ENCODE measurements at regions not wholly inside any gene's neighbourhood (a gene's known extent, or its start where the extent isn't known, plus 50 kb on each side); places are given as distances from the start of the nearest gene placed in this dataset.
A peak's percentile ranks its signal among the peaks of the same experiment; 100 is the strongest.

- Histone ChIP-seq H3K4me3 (IDR thresholded peaks at IDR 0.05; ENCODE audit: insufficient read depth, low read depth, low read length) (no peak overlapping the region), H3K79me2 (ENCODE audit: insufficient read depth, low read depth) (no peaks in the 10 kb centered on the region), H3K36me3 (ENCODE audit: insufficient read depth) (no peaks in the 10 kb centered on the region), H3K4me2 (peak overlapping the region; percentile 71), H3K27ac (no peak overlapping the region), H4K20me1 (ENCODE audit: insufficient read depth) (no peaks in the 10 kb centered on the region), H3K27me3 (ENCODE audit: insufficient read depth, low read depth) (no peaks in the 10 kb centered on the region), H3K4me1 (ENCODE audit: low read depth, poor library complexity, severe bottlenecking) (peaks cover 41% of the 10 kb centered on the region), H3K9ac (no peak overlapping the region), H2AFZ (ENCODE audit: low read depth) (no peak overlapping the region)
- TF ChIP-seq, protein P1, sequence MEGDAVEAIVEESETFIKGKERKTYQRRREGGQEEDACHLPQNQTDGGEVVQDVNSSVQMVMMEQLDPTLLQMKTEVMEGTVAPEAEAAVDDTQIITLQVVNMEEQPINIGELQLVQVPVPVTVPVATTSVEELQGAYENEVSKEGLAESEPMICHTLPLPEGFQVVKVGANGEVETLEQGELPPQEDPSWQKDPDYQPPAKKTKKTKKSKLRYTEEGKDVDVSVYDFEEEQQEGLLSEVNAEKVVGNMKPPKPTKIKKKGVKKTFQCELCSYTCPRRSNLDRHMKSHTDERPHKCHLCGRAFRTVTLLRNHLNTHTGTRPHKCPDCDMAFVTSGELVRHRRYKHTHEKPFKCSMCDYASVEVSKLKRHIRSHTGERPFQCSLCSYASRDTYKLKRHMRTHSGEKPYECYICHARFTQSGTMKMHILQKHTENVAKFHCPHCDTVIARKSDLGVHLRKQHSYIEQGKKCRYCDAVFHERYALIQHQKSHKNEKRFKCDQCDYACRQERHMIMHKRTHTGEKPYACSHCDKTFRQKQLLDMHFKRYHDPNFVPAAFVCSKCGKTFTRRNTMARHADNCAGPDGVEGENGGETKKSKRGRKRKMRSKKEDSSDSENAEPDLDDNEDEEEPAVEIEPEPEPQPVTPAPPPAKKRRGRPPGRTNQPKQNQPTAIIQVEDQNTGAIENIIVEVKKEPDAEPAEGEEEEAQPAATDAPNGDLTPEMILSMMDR (conservative IDR thresholded peaks at IDR 0.05; ENCODE audit: low read depth, low read length) = no peak
These were observed 262.0 kb upstream of the ZWINT start for GRCh38 chr10:56623064-56623463.

DNA sequence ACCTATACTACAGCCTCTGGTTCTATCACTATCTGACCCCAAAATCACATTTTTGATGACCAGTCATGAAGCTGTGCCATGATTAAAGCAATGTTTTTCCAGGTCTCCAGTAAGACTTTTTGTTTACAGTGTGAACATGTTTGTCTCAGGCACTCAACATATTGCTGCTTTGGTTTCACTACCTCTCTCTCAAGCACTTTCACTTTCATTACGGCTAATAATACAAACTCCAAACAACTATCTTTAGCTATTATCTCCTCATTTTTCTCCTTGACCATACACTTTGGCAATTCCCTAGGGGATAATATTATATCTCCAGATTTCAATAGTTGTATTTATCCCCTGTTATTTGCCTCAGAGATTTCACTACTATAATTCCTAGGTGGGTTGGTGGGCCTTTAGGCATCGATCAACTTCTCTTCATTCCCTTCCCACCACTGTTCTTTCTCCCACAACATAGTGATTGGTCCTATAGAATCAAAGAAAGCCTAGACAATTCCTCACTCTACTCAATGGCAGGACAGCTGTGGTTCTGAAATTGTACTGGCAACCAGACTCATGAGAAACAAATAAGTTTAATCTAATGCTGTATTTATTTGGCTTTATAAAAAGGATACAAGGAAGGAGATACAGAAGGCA is 261.4 kb upstream of the ZWINT start:
- Histone ChIP-seq H2AFZ (ENCODE audit: low read depth) (no peak overlapping the region), H3K27me3 (ENCODE audit: insufficient read depth, low read depth) (no peaks in the 10 kb centered on the region), H3K4me2 (peak overlapping the region; percentile 71), H3K79me2 (ENCODE audit: insufficient read depth, low read depth) (no peaks in the 10 kb centered on the region), H3K36me3 (ENCODE audit: insufficient read depth) (no peaks in the 10 kb centered on the region), H3K9ac (no peak overlapping the region), H3K4me1 (ENCODE audit: low read depth, poor library complexity, severe bottlenecking) (peaks cover 41% of the 10 kb centered on the region), H4K20me1 (ENCODE audit: insufficient read depth) (no peaks in the 10 kb centered on the region), H3K4me3 (IDR thresholded peaks at IDR 0.05; ENCODE audit: insufficient read depth, low read depth, low read length) (no peak overlapping the region), H3K27ac (no peak overlapping the region)
- TF ChIP-seq, protein P1 (conservative IDR thresholded peaks at IDR 0.05; ENCODE audit: low read depth, low read length) = no peak

- Histone ChIP-seq H3K27ac (no peak overlapping the region), H4K20me1 (ENCODE audit: insufficient read depth) (no peaks in the 10 kb centered on the region), H3K27me3 (ENCODE audit: insufficient read depth, low read depth) (no peaks in the 10 kb centered on the region), H3K9ac (no peak overlapping the region), H3K79me2 (ENCODE audit: insufficient read depth, low read depth) (no peaks in the 10 kb centered on the region), H3K36me3 (ENCODE audit: insufficient read depth) (no peaks in the 10 kb centered on the region), H3K4me2 (no peak overlapping the region), H3K4me1 (ENCODE audit: low read depth, poor library complexity, severe bottlenecking) (no peaks in the 10 kb centered on the region), H2AFZ (ENCODE audit: low read depth) (no peak overlapping the region), H3K4me3 (IDR thresholded peaks at IDR 0.05; ENCODE audit: insufficient read depth, low read depth, low read length) (no peak overlapping the region)
- TF ChIP-seq, protein P1 (conservative IDR thresholded peaks at IDR 0.05; ENCODE audit: low read depth, low read length) = no peak
These were observed 245.1 kb upstream of the ZWINT start for GRCh38 chr10:56606202-56606601.

GRCh38 chr10:56605051-56605450 is 244.0 kb upstream of the ZWINT start:
- Histone ChIP-seq H3K27ac (no peak overlapping the region), H3K79me2 (ENCODE audit: insufficient read depth, low read depth) (no peaks in the 10 kb centered on the region), H3K9ac (no peak overlapping the region), H3K4me1 (ENCODE audit: low read depth, poor library complexity, severe bottlenecking) (no peaks in the 10 kb centered on the region), H3K36me3 (ENCODE audit: insufficient read depth) (no peaks in the 10 kb centered on the region), H2AFZ (ENCODE audit: low read depth) (no peak overlapping the region), H3K4me3 (IDR thresholded peaks at IDR 0.05; ENCODE audit: insufficient read depth, low read depth, low read length) (no peak overlapping the region), H3K27me3 (ENCODE audit: insufficient read depth, low read depth) (no peaks in the 10 kb centered on the region), H4K20me1 (ENCODE audit: insufficient read depth) (no peaks in the 10 kb centered on the region), H3K4me2 (no peak overlapping the region)
- TF ChIP-seq, protein P1 (conservative IDR thresholded peaks at IDR 0.05; ENCODE audit: low read depth, low read length) = no peak

Data from KMS-11 (cell line).